Lower leg skin (tissue), 4 donors: ENCODE measurements at regions not wholly inside any gene's neighbourhood (a gene's known extent, or its start where the extent isn't known, plus 50 kb on each side); places are given as distances from the start of the nearest gene placed in this dataset.

Source experiments
- DNase-seq, 2 donors: peaks; one replicate each; pipeline ENCODE4 v3.0.0-alpha.2; 2019; ENCODE audit warnings: low spot score in 2 of 2
- H3K4me3 ChIP-seq: fragments of 200-600 bp; sonication (generic); 2 replicates; pipeline ENCODE4 v1.5.1; 2017; ENCODE audit warnings: mild to moderate bottlenecking, low read depth; ENCODE audit not compliant: poor library complexity, severe bottlenecking
- POLR2A ChIP-seq, 2 donors: fragments of 450-650 bp; IDR thresholded peaks; one replicate each; pipeline ENCODE4 v1.6.1; 2016 to 2017; ENCODE audit warnings: antibody characterized with exemption in 2 of 2, mild to moderate bottlenecking in 1 of 2, moderate library complexity in 1 of 2
- WGBS, 2 donors: methylation state at CpG; one replicate each; pipeline ENCODE4 v1.1.5; 2018; 5-methylcytosine and 5-hydroxymethylcytosine counted together
- intact Hi-C: fragments of 100-400 bp; cut with DNase I; formaldehyde crosslinking; loops from one replicate; pipeline ENCODE4 v1.15.0; 2023; ENCODE audit warnings: low total_unique reads
- TF ChIP-seq, protein P1 (sequence below), 3 donors: fragments of 450-650 bp; IDR thresholded peaks; one replicate each; pipeline ENCODE4 v1.5.1; 2016; ENCODE audit warnings: antibody characterized with exemption in 3 of 3, mild to moderate bottlenecking in 3 of 3, moderate library complexity in 2 of 3

- TF ChIP-seq POLR2A (IDR thresholded peaks at IDR 0.05), result no peak
- TF ChIP-seq, protein P1, sequence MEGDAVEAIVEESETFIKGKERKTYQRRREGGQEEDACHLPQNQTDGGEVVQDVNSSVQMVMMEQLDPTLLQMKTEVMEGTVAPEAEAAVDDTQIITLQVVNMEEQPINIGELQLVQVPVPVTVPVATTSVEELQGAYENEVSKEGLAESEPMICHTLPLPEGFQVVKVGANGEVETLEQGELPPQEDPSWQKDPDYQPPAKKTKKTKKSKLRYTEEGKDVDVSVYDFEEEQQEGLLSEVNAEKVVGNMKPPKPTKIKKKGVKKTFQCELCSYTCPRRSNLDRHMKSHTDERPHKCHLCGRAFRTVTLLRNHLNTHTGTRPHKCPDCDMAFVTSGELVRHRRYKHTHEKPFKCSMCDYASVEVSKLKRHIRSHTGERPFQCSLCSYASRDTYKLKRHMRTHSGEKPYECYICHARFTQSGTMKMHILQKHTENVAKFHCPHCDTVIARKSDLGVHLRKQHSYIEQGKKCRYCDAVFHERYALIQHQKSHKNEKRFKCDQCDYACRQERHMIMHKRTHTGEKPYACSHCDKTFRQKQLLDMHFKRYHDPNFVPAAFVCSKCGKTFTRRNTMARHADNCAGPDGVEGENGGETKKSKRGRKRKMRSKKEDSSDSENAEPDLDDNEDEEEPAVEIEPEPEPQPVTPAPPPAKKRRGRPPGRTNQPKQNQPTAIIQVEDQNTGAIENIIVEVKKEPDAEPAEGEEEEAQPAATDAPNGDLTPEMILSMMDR (IDR thresholded peaks at IDR 0.05), result no peak
- H3K4me3 ChIP-seq, result no peak overlapping the region
- WGBS, 2 donors, result 79 to 88% methylated on average over 11 to 13 of the region's 13 CpGs
- intact Hi-C loops, result no loop called here
- no peak for DNase-seq
These were observed 387.8 kb downstream of the AEBP2 start for GRCh38 chr12:19826980-19827550.

- TF ChIP-seq, protein P1 (IDR thresholded peaks at IDR 0.05), result no peak
- TF ChIP-seq POLR2A (IDR thresholded peaks at IDR 0.05), result no peak
- intact Hi-C loops, result no loop called here
- no peak overlapping the region for H3K4me3 ChIP-seq
- no peak for DNase-seq
- WGBS, 2 donors, result 73 to 74% methylated on average over 4 of the region's 4 CpGs
These were observed 390.0 kb downstream of the AEBP2 start for GRCh38 chr12:19829100-19829853.

DNA sequence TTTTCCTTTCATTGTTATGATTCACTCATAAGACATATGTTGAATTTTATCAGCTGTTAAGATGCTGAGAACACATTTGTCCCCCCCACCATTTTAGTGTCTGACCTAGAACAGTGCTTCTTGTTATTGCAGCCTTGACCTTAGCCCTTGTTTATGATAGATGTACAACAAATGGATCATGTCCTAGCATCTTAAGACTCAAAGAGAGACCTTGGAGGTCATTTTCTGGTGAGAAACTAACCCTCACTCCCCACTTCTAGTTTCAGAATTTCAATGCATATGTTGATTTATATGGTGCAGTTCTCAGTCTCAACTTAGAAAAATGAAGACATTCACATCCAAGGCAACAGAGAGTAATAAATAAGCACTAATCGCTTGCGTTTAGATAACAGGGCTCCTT lies 391.2 kb downstream of the AEBP2 start:
- DNase-seq, result no peak
- intact Hi-C loops, result no loop called here
- 75 to 87% methylated on average over 2 of the region's 2 CpGs for WGBS, 2 donors
- TF ChIP-seq, protein P1 (IDR thresholded peaks at IDR 0.05), result no peak
- no peak for TF ChIP-seq POLR2A (IDR thresholded peaks at IDR 0.05)
- H3K4me3 ChIP-seq, result no peak overlapping the region

DNA sequence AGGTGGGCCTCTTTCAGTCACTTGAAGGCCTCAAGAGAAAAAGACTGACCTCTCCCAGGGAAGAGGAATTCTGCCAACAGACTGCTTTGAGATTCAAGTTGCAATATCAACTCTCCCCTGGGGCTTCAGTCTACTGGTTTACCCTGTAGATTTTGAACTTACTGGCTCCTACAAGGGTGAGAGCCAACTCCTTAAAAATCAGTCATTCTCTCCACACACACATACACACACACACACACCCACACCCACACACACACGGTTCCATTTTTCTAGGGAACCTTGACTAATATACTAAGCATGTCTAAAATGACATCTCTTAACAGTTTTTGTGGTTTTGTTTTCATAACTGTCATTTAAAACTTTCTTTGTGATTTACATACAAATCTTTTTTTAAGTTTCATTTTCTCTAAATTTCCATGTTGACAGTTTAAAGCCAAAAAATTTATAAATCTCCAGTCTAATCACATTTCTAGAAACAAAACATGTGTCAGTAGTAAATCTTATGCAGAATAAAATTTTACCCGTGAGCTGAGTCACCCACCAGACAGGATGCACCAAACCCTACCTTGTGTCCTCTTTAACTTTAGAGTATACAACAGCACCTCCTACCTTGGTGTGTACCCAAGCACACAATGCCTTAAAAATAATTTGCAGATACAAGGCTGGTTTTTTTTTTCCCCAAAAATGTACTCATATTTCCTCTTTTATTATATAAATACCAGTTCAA lies 394.6 kb downstream of the AEBP2 start:
- no peak overlapping the region for H3K4me3 ChIP-seq
- no peak for TF ChIP-seq POLR2A (IDR thresholded peaks at IDR 0.05)
- TF ChIP-seq, protein P1 (IDR thresholded peaks at IDR 0.05), result no peak
- intact Hi-C loops, result no loop called here
- 15 to 20% methylated on average over 2 of the region's 2 CpGs for WGBS, 2 donors
- DNase-seq, result no peak

DNA sequence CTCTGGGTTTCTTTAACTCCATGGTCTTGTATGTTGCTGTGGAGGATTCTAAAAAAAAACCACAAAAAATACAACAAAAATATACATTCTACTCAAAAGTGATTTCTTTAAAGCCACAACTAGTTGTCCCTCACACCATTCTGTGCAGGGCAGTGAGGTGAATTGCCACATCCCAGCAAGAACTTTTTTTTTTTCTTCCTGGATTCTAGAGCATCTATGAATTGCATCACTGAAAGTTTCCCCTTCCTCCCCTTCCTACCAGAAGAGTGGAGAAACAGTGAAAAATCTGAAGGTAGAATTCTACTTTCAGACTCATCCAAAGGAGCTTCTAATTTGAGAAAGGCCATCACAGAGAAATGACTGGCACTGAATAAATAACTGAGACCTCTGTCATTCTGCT lies 395.3 kb downstream of the AEBP2 start:
- no peak overlapping the region for H3K4me3 ChIP-seq
- intact Hi-C loops, result no loop called here
- no peak for DNase-seq
- no peak for TF ChIP-seq POLR2A (IDR thresholded peaks at IDR 0.05)
- TF ChIP-seq, protein P1 (IDR thresholded peaks at IDR 0.05), result no peak
